ENCODE measurements at regions not wholly inside any gene's neighbourhood (a gene's known extent, or its start where the extent isn't known, plus 50 kb on each side); places are given as distances from the start of the nearest gene placed in this dataset.
"Not testable (repeated sequence)": the region's sequence is repeated elsewhere in the genome, so short reads cannot be mapped to it uniquely, and the experiment has no call there.

DNA sequence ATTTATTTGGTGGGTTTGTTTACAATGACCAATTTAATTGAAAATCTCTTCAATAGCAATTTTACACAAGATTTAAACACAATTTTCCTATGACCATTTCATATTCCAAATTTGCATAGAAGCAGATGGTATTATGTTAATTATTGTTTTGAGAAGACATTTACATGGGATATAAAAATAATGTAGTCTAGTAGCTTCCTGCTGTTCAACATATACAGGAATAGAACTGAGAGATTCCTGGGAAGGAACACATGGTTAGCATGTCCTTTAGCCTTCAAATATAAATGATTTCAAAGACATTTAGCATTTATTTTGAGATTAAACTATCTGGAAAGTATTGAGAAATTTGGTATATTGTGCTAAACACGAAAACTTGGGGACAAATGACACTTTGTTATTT, 129.6 kb downstream of the KCNE4 start:
- no peak for DNase-seq

DNA sequence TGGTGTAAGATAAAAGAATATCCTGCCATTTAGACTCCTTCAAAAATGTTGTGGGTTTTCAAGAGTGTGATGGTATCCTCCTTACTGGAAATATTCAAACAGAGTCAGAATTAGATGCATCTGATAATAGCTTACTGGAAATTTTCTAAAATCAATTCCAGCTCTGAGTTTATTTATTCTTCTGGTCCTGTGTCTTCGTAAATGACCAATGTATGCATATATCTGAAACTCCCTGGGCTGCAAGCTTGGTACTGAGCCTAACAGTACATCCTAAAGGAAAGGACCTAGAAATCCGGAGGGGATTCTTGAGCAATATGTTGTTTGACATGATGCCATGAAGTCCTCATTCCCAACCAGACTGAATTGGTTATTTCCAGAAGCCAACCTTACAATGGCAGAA, 130.4 kb downstream of the KCNE4 start:
- no peak for DNase-seq

DNA sequence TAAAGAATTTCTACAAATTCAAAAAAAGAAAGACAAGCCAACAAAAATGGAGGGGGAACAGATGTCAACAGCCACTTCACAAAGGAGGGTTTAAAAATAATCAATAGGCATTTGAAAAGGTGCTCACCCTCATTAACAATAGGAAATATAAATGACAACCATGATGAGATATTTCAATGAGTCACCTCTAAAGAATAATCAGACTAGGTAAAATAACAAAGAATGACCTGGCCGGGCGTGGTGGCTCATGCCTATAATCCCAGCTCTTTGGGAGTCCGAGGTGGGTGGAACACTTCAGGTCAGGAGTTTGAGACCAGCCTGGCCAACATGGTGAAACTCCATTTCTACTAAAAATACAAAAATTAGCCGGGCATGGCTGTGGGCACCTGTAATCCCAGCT, 133.6 kb downstream of the KCNE4 start:
- DNase-seq, result no peak

GRCh38 chr2:223187256-223187655, 135.3 kb downstream of the KCNE4 start:
- DNase-seq, result no peak

- not testable (repeated sequence) for DNase-seq
Observed at GRCh38 chr2:223190561-223191206, 138.7 kb downstream of the KCNE4 start.

GRCh38 chr2:223196331-223196730, 144.3 kb downstream of the KCNE4 start:
- no peak for DNase-seq

GRCh38 chr2:223197046-223197445, 145.1 kb downstream of the KCNE4 start:
- no peak for DNase-seq

DNA sequence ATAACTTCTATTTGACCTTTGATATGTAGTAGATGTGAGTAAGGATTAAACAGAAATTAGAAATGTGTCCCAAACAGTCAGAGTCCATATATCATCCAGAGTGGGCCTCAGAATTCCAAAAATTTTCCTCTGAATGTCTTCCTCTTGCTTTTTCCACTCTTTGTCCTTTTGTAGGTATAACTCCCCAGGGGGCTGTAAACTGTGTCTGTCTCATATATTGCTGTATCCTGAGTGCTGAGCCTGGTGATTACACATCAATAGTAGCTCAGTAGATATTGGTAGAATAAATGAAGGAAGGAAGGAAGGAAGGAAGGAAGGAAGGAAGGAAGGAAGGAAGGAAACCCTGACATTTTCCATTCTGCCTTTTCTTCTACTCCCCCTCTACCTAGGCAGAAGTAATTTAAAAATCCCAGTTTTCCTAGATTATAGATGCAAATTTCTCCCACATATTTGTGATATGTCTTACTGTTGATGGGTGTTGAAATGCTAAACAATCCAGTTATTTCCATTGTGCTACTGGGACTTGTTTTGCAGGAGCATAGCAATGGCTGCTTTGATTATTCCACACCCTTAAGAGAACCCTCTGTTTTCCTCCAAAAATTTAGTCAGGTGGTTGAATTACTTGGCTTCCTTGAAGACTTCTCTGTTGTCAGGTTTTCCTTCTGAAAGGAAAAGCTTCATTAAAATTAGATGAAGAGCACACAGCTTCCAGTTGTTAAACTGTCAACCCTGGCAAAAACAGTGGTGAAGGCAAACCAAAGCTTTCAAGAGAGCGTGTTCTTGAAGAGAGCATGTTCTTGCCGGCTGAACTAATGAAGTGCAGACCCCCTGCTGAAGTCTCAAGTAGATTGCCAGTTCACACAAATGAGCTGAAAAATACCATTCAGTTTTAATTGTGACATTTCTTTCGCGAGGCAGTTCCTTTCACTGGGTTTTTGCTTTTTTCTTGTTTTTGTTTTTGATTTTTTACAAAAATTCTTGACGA, 147.8 kb downstream of the KCNE4 start:
- DNase-seq, result no peak

- DNase-seq, result no peak
Observed at GRCh38 chr2:223203971-223204929, 152.3 kb downstream of the KCNE4 start.

- DNase-seq, result no peak
Observed at GRCh38 chr2:223210489-223210888, 158.5 kb downstream of the KCNE4 start.

DNA sequence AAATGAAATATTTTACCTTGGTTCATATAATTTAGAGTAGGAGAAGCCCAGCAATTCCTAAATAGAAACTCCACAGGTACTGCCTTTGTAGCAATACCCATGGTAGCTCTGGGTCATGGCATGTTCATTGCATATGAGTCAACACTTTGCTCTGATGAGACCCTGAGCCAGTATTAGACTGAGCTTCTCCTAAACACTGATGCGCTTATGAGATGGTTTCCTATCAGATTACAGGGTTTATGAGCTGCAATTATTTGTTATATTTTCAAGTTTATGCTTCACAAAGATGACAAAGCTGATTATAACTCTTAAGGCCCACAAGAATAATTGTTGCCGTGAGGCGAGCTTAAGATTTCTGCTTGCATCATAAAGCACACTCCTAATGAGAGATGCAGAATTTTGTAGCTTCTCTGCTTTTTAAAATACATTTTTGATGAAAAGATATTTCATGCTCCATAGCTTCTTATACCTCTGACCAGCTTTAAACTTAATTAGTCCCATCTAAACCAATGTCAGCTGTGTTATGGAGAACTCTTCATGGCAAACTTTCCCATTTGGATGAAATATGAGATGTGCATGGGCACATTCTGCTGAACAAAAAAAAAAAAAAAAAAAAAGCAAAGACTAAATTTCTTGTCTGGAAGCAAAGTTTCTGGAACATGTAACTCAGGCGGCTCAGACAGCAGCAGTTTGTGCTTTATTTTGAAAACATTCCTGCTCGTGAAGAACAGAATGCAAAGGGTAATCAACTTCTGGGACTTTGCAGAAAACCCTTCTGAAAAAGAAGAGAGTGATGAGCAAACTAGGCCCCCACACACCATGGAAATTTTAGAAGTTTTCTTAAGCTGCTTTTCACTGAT, 162.6 kb downstream of the KCNE4 start:
- DNase-seq, result no peak

GRCh38 chr2:223215254-223215516, 163.2 kb downstream of the KCNE4 start:
- DNase-seq, result no peak

GRCh38 chr2:223217373-223217772, 165.4 kb downstream of the KCNE4 start:
- DNase-seq, result no peak

- DNase-seq, result no peak
Observed at GRCh38 chr2:223218587-223219178, 166.7 kb downstream of the KCNE4 start.

GRCh38 chr2:223219872-223220657, 168.1 kb downstream of the KCNE4 start:
- DNase-seq, result no peak

DNA sequence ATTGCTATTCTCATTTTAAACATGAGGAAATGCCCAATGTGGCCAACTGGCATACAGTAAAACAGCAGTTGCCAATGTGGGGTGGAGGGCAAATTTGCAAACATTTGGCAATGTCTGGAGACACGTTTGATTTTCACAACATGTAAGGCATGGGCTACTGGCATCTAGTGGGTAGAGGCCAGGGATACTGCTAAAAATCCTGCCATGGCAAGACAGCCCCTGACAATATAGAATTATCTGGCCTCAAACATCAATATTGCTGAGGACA, 168.6 kb downstream of the KCNE4 start:
- DNase-seq, result no peak

- no peak for DNase-seq
Observed at GRCh38 chr2:223221139-223221835, 169.3 kb downstream of the KCNE4 start.

DNA sequence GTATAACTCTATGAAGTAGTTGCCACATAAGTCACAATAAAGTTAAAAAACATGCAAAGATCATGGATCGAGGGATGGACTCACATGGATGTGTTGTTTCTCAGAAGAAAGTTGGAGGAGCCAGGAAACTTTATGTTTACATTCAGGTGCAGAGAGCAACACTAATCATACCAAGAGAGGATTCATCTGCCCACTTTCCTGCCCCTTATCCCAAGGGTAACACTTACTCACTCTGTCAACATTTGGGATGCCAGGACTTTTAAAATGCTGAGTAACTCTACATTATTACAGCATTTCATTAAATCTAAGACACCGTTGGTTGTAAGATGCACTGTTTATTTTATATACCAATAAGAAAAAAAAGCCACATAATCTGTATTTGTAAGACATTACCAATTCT, 170.4 kb downstream of the KCNE4 start:
- no peak for DNase-seq

GRCh38 chr2:223223156-223223555, 171.2 kb downstream of the KCNE4 start:
- no peak for DNase-seq

GRCh38 chr2:223225266-223225665, 173.3 kb downstream of the KCNE4 start:
- DNase-seq, result no peak

DNA sequence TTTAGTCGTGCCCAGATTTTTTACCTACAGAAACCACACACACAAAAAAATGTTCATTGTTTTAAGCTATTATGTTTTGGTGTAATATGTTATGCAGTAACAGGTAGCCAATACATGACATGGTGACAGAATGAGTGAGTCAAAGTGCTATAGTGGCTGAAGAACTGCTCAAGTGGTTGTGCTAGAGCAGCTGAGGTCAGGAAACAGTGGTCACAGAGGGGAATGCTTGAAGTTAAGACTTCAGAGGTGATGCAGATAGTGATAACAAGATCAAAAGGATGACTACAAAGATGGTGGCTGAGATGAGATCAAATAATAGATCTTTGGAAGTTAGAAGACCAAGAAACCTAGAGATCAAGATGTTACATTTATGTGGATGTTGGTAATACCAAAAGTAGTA, 174.3 kb downstream of the KCNE4 start:
- DNase-seq, result no peak
